NCI-H1105 (cell line): ENCODE measurements at regions not wholly inside any gene's neighbourhood (a gene's known extent, or its start where the extent isn't known, plus 50 kb on each side); places are given as distances from the start of the nearest gene placed in this dataset.

Experiments
- DNase-seq: peaks from one replicate; lab custom pipeline; 2025; lab: John Stamatoyannopoulos, UW

DNA sequence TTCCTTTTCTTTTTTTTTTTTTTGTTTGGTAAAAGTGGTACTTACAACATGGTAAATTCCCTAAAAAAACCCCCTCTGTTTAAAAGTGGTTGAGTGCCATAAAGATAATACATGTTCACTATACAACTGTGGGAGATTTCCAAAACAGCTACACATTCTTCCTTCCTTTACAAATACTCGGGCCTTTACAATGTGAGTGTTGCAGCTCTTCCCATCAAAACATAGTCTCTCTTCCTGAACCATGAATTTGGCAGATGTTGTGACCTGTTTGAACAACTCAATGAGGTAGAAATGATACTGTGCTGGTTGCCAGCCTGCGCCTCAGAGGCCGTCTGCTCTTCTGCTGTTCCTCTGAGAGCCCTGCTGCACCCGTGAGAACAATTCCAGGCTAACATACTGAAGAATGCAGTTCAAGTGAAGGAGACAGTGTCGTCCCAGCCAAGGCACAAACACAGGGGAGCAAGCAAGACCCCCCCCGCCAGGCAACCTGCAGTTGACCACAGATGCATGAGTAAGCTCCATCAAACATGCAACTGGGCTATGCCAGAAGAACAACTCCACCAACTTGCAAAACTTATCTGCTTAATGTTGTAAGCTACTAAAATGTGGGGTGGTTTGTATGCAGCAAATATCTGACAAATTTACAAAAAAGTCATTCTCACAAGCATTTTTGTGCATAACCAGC lies 645.0 kb downstream of the PCDH7 start:
- no peak for DNase-seq

DNA sequence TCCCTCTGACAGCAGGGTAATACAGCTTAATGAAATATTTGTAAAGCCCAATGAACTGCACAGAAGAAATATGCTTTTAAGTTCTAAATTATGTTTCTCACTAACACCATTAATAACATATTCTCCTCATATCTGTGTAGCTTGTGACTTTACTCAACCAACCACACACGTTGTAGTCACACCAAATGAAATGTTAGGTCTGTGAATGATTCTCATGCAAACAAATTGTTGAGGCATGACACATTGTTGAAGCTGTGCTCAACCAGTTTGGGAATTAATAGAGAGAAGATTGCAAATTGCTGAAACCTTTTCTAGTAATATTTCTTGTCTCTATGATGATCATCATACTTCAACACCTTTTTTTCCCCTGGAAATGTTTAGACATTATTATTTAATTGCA lies 645.9 kb downstream of the PCDH7 start:
- DNase-seq = no peak

DNA sequence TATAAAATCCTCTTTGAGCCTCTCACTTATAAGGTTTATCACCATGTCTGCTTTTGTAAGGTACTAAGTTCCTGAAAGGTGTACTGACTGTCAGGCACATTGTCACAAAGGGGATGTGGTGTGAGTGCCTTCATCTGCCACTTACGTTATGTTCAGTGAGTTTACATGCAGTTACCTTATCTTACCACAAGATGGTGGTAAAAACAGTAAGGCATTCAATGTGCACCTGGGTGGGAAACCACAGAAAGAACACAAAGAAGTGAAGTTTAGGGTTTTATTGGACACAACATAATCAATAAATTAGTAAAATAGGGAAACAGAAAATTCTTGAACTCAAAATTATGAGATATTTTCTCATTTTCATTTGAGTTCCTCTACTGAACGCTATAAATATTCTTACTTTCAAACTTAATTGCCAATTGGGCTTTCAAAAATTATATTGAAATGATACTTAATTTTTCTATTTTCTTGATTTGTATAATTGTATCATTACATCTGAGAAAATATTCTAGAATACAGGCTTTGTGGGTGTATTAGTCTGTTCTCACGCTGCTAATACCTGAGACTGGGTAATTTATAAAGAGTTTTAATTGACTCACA lies 650.8 kb downstream of the PCDH7 start:
- no peak for DNase-seq

DNA sequence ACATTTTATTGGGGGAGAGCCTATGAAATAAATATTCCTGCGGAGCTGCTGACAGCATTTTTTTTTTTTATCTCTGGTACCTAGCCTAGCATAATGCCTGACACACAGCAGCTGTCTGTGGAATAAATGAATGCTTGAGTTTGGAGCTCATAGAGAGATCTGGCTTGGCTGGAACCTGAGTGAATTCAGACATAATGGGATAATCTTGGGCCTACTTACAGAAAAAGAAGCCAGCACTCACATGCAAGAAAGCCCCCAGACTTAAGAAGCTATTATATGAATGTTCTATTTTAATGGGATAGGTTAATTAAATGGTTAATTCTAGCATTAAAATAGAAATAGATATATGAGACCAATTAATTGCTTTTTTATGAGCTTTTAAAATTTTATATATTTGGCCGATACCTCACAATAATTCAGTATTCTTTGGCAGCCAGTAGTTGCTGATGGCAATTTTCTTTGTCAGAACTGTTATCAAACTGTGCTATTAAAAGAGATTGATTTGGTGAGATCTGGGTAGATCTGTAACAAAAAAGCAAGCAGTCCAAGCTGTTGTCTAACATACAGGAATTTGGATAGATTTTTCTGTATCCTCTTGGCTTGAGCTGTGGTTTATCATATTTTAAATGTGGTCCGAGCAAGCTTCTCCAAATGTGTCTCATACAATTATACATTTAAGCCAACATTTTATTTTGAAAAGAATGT lies 654.2 kb downstream of the PCDH7 start:
- no peak for DNase-seq

DNA sequence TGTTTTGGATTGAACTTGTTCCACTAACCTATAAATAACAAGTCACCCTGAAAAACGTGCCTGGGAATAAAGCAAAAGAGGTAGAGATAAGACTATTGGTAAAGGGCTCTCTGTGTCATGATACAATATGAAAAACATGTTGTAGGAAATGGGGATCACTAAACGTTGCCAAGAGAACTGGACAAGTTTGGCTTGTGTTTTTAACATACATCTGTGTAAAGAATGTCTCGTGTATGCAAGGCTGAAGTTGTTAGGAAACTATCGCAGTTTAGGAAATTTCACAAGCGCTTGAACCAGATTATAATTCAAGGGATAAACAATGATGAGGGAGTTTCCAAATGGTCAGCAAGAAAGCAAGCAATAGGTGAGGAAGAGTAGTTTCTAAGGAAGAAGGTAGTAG lies 655.8 kb downstream of the PCDH7 start:
- DNase-seq = no peak

- no peak for DNase-seq
Observed at GRCh38 chr4:31379364-31379763, 659.2 kb downstream of the PCDH7 start.

DNA sequence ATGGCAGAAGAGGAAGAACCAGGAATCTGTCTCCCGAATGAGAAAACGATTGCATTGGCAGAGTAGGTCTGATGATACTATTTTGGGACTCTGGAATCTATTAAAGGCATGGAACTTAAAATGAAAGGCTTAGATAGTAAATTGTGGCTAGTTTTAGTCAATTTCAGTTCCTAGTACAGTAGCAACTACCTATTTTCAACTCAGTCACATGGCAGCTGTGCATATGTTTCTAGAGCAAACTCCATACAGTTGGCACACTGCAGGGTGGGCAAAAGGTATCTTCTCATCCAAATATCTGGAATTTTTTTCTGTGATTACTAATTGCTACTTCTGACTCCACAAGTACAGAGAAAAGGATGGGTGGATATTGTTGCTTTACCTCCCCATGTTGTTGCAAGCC lies 663.6 kb downstream of the PCDH7 start:
- DNase-seq = no peak

- no peak for DNase-seq
Observed at GRCh38 chr4:31390849-31391248, 670.7 kb downstream of the PCDH7 start.

GRCh38 chr4:31391976-31392375 lies 671.8 kb downstream of the PCDH7 start:
- no peak for DNase-seq

DNA sequence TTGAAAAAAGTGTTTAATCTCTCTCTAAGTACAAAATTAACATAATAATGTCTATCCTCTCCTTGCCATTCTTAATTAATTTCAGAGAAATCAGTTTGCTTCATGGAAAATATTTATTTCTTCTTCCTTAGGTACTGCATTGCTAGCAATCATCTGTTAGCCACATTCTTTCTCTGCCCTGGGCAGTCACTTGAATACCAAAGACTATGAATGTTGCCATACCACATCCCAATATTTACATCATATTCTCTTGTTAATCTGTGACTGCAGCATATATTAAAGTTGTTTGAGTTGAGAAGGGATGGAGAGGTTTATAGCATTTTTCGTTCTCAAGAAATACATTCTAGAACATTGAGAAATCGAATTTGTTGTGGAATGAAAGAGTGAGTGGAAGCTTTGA lies 672.8 kb downstream of the PCDH7 start:
- no peak for DNase-seq

DNA sequence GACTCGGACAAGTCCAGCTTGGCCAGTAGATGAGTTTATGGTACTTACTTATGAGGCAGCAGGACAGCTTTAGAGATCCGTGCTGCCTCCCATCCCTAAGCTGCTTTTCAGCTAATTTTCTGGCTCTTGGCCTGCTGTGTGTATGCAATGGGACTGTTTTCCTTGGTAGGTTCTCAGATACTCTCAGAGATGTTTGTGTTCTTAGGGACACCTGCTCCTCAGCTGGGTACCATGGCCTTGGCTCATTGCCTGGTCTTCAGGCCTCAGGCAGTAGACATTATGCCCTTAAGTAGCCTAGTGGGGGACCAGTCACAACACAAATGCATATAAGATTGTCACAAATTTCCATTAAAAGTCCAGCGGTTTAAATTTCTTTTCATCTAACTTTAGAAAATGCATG lies 688.0 kb downstream of the PCDH7 start:
- DNase-seq = peak; percentile 17

DNA sequence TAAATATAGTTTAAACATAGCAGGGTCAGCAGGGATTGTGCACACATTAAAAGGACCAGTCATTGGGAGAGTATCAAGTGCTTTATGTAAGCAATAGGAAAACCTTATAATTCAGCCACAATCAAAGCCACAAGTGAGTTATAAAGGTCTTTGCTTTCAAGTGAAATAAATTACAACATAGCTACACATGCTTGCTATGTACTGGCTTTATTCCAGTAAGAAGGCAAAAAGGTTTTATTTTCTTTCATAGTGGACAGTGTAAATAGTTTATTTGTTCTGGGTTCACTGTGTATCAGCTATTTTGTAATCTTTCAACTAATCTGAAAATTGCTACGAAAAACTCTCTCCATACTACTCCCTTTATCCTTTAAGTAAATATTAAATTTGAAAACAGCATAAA lies 691.4 kb downstream of the PCDH7 start:
- DNase-seq = no peak

DNA sequence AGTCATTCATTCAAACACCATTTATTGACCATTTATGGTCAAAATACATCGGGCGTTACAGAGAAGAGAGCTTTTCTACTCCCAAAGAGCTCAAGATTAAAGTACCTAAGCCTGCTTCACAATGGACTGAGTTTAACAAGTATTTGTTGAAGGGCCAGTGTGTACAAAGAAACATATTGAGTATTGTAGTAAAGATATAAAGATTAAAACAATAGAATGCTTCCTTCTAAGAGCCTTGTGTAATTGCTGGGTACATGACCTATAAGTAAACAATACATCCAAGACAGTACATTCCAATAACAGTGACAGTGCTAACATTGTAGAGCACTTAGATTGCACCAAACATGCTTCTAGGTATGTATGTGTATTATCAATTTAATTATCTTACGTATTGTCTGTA lies 695.5 kb downstream of the PCDH7 start:
- no peak for DNase-seq

DNA sequence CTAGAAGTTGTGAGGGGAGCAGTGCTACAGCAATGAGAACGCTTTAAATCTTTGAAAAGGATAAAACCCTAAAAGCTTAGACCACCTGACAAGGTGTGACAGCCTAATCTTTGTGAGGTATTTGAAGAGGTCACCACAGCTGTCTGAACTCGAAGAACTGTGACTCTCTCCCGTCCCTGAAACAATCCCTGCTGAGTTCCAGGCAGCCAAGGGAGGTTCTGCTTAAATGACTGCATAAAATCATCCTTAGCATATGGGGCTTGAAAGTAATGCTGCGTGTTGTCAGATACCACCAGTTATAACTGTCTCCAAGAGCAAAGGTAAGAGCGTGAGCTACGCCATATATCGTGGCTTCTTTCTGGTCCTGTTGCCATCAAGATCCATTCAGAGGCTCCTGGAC lies 696.3 kb downstream of the PCDH7 start:
- DNase-seq = no peak

- no peak for DNase-seq
Observed at GRCh38 chr4:31417040-31417439, 696.9 kb downstream of the PCDH7 start.

DNA sequence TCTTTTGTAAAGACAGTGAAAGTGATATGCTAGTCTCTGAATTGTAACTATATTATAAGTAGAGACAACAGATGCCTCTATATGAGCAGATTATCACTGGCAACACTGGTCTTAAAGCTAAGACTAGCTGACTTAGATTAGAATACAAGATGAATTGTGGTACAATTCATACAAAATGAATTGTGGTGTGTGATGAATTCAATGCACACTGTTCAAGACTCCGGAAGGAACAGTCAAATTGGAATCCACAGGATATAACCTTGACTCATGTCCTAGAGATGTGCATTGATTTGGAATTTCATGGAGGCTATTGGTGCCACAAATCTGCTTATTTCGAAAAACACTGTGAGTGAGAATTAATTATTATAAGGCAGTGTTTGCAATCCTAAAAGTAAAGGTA lies 701.8 kb downstream of the PCDH7 start:
- no peak for DNase-seq

DNA sequence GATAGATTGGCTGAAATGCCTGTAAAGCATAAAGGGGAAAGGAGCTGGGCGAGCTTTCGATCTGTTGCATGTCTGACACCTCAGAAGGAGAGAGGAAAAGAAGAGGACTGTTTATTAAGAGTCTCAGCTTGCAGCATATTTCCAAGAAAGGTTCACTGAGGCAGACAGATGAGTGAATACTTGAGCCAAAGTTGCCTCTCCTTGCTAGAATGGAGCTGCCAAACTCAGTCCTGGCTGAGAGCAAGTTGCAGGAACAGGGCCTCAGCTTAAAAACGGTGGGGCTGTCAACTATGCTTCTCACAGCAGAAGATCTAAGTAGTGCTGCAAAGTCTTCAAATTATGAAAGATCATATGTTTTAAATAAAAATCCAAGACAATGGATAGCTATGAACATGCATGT lies 707.5 kb downstream of the PCDH7 start:
- DNase-seq = no peak

DNA sequence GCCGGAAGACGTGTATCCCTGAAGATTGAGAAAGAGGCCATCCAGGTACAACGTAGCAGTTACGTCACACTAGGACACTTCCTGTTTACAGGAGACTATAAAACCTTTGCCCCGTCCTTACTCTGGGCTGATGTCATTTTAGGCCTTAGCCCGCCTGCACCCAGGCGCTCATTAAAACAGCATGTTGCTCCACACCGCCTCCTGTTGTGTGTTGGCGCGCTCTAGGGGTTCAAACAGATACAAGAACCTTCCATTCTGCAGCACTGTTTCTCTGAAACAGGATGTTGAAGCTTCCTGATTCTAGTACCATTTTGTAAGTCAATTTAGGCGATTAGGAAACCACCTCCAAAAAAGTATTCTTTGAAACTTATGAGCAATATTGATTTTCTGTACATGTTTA lies 722.1 kb downstream of the PCDH7 start:
- DNase-seq = no peak

GRCh38 chr4:31445526-31445925 lies 725.4 kb downstream of the PCDH7 start:
- DNase-seq = no peak

DNA sequence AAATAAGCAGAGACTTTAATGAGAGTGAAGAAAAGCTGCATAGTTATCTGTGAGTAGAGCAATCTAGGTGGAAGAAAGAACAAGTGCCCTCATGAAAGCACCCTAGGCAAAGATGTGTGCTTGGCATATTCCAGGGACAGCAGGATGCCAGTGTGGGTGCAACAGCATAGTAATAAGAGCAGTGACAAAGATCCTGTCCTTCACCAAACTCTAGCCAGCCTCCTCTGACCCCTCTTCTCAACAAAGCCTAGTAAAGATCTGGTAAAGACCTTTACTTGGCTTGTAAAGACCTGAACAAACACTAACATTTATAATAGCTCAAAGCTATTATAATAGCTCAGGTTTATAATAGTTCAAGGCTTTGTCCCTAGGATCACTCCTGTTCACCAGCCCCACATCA lies 735.4 kb downstream of the PCDH7 start:
- no peak for DNase-seq

DNA sequence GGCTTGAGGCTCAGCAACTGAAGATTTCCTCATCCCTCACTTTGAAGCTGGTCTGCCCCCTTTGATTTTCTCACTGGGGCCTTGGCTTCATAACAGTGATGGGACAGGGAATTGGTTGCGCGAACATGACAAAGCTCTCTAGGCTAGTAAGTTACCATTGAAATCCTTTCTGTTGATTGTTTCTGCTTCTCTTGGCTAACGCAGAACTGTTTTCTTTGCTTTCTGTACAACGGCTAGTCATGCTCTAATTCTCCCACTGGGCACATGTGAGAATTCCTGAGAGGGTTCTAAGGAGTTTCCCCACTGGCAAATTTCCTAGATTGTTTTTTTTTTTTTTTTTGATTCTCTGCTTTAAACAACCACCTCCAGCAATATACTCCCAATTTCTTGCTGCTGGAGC lies 738.6 kb downstream of the PCDH7 start:
- no peak for DNase-seq

- no peak for DNase-seq
Observed at GRCh38 chr4:31461421-31461820, 741.3 kb downstream of the PCDH7 start.

DNA sequence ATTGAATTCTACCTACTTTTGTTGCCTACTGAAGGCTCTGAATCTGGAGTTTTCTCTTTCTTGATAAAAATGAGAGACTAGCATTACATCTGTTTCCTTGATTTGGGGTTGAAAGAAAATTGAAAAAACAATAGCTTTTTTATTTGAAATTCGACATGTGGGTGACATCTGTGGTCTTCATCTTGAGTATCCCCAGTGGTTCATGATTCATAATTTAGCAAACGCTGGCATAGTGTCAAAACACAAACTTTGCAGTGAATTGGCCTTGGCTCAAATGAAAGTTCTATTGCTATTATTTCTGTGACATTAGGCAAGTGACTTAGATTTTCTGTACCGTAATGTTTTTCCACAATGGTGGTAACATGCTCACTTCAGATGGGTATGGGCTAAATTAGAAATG lies 747.6 kb downstream of the PCDH7 start:
- no peak for DNase-seq

DNA sequence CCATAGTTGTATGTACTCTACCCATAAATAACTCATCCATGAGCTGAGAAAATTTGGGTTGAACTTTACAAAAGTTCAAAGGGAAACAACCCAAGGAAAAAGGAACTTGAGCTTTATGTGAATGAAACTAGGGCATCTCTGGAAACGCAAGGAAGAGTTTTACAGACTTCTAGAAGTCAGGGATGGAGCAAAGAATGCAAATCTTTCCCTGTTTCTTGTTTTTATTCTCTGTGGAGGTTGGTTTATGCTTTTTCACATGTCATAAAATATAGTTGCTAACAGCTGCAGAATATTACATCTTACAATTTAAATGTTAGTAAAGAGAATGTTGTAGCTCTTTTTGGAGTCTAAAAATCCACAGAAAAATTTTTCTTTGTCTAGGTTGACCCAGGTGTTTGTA lies 754.1 kb downstream of the PCDH7 start:
- DNase-seq = no peak
